Muscle of back (tissue), 3 donors: ENCODE measurements at regions not wholly inside any gene's neighbourhood (a gene's known extent, or its start where the extent isn't known, plus 50 kb on each side); places are given as distances from the start of the nearest gene placed in this dataset.
"Not testable (repeated sequence)": the region's sequence is repeated elsewhere in the genome, so short reads cannot be mapped to it uniquely, and the experiment has no call there.

Experiments
- DNase-seq, 3 donors: peaks; one replicate each; pipeline versions ENCODE4 v3.0.0 to v3.0.0-alpha.2; 2013

DNA sequence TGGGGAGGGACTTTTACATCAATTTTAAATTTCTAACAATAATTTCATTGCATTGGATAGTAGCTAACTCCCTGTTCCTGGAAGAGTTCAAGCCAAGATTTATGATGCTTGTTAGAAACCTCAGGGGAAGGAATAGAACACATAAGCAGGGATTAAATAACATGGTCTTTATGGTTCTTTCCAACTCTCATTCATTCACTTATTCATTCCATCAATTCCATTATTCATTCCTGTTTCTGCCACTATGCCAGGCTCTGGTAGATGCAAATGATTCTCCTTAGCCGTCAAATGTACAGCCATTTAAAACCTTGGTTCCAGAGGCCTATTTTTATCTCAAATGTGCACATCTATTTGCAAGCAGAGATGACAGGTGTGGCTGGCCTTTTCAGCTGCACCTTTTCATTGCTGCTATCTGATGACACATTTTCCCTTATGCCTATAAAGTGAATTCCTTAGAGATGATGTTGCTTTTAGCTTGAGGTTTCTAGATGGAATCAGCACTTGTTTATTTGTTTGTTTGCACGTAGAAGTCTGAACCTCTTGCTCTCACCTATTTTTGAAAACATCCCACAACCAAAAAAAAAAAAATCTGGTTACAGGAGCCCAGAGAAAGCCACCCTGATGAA, 205.7 kb upstream of the IGFBP3 start:
- DNase-seq: no peak

GRCh38 chr7:46123756-46124343, 202.8 kb upstream of the IGFBP3 start:
- DNase-seq: no peak

DNA sequence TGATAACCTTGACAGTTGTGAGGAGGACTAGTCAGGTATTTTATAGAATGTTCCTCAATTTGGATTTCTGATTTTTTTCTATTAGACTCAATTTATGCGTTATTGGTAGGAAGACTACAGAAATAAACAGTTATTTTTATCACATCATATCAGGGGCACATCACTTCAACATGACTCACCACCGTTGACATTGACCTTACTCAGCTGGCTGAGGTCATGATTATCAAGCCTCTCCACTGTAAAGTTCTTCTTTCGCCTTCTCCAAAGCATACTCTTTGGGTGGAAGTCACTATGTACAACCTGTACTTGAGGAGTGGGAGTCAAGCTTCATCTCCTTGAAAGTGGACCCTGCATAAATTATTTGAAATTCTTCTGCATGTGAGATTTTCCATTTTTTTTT, 194.3 kb upstream of the IGFBP3 start:
- DNase-seq: no peak

- peak in 1 of 3 donors; percentile 41 for DNase-seq
Measured at GRCh38 chr7:46109437-46109836, 188.4 kb upstream of the IGFBP3 start.

DNA sequence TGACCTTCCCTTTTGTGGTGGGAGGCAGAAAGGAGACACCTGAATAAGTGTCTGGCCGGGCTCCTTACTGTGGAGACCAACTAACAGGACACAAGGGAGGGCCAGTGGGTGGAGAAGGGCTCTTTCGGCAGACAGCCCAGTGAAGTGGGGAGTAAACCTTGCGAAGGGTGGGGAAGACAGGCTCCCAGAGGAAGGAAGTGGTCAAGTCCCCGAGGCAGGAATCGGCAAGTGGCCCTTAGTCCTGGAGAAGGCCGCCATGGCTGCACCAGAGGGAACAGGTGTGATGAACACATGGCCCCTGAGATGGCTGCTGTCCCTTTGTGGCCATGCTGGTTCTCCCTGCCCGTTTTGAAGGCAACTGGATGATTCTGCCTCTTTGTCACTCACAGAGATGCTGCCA, 187.2 kb upstream of the IGFBP3 start:
- DNase-seq: no peak

GRCh38 chr7:46107610-46108217, 186.6 kb upstream of the IGFBP3 start:
- no peak for DNase-seq

DNA sequence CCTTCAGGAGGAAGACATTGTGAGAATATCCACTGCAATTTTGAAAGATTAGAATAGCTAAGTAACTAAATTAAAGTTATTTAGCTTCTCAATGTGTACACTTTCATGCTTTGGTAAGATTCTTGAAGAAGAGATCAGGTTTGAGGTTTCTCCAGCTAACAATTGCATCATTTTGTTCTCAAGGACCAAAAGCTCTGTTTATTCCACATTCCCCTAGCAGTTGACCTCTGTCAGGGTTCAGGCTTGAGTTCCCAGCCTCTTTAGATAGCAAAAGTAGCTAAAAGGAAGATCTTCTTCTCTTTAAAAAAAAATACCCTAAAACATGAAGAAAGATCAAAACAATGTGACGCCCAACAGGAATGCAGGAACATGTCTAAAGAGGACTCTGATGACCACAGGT, 179.4 kb upstream of the IGFBP3 start:
- DNase-seq: no peak

- no peak for DNase-seq
Measured at GRCh38 chr7:46099076-46099475, 178.0 kb upstream of the IGFBP3 start.

- no peak for DNase-seq
Measured at GRCh38 chr7:46091071-46091470, 170.0 kb upstream of the IGFBP3 start.

DNA sequence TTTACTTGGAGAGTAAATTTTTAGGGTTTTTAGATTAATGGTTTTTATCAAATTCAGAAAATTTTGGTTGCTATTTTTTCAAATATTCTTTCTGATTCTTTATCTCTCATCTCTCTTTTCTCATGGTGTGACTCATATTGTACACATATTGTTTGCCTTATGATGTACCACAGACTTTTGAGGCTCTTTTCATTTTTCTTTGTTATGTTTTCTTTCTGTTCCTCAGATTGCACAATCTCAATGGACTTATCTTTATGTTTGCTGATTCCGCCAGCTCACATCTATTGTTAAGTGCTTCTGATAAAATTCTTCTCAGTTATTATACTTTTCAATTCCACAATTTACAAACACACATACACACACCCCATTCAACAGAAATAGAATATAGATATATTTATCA, 168.2 kb upstream of the IGFBP3 start:
- no peak for DNase-seq

DNA sequence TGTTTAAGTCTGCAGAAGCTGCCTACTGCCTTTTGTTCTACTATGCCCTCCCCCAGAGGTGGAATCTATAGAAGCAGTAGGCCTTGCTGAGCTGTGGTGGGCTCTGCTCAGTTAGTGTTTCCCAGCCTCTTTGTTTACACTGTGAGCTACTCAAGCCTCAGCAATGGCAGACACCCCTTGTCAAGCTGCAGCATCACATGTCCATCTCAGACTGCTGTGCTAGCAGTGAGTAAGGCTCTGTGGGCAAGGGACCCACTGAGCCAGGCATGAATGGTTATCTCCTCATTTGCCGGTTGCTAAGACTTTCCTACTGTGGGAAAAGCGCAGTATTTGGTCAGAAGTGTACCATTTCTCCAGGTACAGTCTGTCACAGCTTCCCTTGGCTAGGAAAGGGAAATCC, 167.4 kb upstream of the IGFBP3 start:
- not testable (repeated sequence) for DNase-seq

GRCh38 chr7:46080595-46081159, 159.6 kb upstream of the IGFBP3 start:
- DNase-seq: no peak

DNA sequence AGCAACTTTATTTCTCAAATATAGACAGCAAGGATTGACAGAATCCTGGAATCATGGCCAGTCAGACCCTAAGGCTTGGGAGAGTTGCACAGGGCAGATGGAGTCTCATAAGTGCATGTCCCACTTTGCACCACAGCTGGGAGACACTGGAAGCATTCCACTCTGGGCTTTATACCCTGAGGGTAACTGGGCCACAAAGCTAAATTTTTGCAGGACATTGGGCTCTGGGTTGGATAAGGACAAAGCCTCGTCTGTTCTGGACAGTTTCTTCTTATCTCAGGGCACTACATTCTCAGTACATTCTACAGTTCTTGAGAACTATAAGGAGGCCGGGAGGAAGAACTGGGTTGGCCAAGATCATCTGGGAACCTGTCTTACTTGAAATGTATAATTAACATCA, 158.3 kb upstream of the IGFBP3 start:
- no peak for DNase-seq

- DNase-seq: no peak
Measured at GRCh38 chr7:46076527-46076926, 155.5 kb upstream of the IGFBP3 start.

GRCh38 chr7:46072722-46073121, 151.7 kb upstream of the IGFBP3 start:
- no peak for DNase-seq

DNA sequence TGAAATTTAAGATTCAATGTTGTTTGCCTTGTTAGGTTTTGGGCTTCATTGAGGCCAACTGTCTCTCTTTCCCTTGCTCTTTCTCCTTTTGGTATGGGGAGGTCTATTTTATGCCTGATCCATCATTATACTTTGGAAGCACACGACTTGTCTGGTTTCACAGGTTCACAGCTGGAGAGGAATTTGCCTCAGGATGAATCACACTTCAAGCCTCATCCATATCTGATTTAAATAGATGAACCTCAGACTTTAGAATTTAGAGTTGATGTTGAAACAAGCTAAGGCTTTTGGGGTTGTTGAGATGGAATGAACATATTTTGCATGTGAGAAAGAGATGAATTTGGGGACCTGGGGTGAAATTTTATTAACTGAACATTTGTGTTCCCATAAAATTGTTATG, 150.5 kb upstream of the IGFBP3 start:
- DNase-seq: no peak

DNA sequence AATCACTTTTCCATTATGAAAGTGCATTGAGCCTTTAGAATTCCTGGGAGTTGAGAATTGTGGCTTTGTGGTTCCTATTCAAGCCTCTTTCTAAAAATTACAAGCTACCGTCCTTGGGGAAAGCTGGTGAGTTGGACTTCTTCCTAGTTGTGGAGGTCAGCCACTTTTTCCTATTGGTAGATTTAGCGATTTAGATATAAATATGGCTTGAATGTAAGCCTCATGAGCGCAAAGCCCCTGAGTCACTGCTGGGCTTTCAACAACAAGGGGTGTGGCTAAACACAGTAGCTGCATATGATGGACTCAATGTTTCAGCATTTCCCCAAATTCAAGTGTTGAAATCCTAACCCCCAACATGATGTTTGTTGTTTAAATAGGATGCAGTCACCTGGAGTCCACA, 150.0 kb upstream of the IGFBP3 start:
- peak in 1 of 3 donors; percentile 34 for DNase-seq

DNA sequence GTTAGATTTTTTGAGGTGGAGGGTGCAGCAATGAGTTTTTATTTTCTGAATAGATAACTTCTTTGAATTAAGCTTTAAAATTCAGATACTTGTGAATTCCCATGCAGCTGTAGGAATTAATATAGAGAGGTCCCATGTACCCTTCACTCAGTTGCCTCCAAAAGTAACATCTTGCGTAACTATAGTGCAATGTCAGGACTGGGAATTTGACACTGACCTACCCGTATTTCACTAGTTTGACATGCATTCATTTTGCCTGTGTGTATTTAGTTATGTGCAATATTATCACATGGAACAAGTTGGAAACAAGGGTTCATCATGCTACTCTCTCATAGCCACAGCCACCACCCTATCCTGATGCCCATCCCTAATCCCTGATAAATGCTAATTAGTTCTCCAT, 147.1 kb upstream of the IGFBP3 start:
- no peak for DNase-seq

DNA sequence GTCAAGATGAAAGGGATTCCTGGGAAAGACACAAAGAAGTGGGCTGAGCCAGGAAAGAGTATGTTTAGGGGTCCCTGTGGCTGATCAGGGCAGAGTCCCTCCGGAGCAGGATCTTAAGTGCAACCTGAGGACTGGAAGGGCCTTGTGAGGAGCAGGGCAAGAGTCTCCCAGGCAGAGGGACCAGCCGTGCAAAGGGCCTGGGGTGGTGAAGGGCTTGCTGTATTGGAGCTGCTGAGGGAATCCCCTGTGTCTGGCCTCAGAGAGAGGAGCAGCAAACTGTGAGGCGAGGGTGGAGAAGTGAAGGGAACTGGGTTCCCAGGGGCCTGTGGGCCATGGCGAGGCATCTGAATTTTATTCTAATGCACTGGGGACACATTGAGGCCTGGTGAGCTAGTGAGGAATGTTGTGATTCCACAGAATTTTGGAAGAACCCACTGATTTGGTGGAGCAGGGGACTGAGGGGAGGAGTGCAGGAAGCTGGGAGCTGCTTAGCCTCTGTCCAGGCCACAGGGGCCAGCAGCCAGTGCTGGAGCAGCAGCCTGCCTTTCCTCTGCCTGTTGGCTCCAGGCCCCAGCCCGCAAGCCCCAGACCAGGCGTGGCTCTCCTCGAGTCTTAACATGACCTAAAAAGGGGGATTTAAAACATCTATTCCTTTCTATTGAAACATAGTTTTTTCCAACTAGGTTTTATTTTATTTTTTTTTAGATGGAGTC, 138.4 kb upstream of the IGFBP3 start:
- DNase-seq: peak in 1 of 3 donors; percentile 59

GRCh38 chr7:46058086-46058823, 137.2 kb upstream of the IGFBP3 start:
- DNase-seq: peak in 1 of 3 donors; percentile 60

GRCh38 chr7:46054915-46055314, 133.8 kb upstream of the IGFBP3 start:
- no peak for DNase-seq

DNA sequence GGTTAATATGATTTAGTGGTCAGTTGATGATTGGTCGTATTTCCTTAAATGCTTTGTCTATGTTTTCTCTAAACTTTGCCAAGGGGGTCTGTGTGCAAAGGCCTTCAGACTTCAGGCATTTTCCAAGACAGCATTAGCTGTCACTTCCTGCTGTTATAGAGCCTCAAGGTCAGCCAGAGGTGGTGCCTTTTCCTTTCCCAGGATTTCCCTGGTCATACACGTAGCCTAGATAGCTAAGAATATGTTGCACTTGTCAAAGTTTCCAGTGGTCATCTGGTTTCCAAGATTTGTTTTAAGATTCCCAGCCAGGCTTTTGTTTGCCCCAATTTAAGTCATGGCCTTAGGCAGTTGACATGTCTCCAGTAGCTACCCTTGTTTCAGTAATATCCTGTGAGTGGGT, 133.2 kb upstream of the IGFBP3 start:
- peak in 2 of 3 donors; percentile 26 to 67 for DNase-seq
